GM21529 (cell line): ENCODE measurements at regions not wholly inside any gene's neighbourhood (a gene's known extent, or its start where the extent isn't known, plus 50 kb on each side); places are given as distances from the start of the nearest gene placed in this dataset.
"Not testable (repeated sequence)": the region's sequence is repeated elsewhere in the genome, so short reads cannot be mapped to it uniquely, and the experiment has no call there.

ENCODE experiments used
- ATAC-seq: cut with Tn5 transposase; IDR thresholded peaks from one replicate; pipeline ENCODE4 v1.9.1; 2021; ENCODE audit not compliant: unreplicated experiment

DNA sequence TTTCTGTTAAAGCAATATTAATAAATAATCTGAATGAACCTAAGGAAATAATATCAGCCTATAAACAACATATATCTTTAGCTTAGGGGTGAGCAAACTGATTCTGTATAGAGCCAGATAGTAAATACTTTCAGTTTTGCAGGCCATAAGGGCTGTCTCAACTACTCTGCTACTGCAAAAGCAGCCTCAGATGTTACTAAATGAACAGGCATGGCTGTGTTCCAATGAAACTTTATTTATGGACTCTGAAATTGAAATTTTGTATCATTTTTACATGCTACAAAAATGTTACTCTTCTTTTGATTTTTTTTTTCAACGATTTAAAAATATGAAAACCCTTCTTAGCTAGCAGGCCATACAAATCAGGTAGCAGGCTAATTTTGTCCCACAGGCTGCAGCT is 212.8 kb upstream of the PRICKLE2 start:
- ATAC-seq: no peak

DNA sequence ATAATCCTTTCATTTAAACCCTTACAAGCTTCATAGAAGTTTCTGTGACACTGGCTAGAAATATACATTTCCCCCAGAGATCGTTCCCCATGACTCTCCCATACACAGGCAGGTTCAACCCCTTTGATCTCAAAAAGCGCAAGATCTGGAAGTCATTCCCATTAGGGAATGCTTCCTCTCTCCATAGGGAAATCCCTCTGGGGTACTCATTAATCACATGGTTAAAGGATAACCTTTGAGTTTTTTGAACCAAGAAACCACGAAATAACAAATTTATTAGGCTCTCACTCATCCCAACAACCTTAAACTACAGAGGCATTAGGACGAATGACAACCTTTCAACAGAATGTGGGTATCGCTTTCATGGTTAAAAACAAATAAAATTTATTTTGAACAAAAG is 211.9 kb upstream of the PRICKLE2 start:
- ATAC-seq: no peak

DNA sequence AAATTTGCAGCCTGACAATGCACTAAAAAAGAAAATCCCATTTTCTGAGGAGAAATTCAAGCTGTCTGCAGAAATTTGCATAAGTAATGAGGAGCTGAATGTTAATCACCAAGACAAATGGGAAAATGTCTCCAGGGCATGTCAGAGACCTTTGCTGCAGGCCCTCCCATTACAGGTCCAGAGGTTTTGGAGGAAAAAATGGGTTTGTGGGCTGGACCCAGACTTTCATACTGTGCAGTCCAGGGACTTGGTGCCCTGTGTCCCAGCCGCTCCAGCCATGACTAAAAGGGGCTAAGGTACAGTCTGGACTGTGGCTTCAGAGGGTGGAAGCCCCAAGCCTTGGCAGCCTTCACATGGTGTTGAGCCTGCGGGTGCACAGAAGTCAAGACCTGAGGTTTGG is 209.8 kb upstream of the PRICKLE2 start:
- not testable (repeated sequence) for ATAC-seq

DNA sequence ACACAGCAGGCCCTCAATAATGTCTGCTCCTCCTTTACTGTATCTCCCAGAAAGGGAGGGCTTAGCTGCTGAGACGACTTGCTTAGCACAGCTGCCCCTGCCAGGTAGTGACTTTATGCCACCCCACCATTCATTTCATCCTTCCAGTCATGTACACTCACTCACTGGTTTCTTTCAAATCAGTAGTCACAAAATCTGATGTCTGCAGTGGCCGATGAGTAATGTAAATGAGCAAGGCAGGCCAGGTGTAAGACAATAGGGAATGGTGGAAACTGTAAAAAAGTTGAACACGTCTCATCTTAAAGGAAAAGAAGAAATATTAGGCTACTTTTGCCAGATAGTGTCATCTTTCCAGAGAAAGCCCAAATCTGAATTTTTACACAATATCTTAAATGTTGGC is 207.6 kb upstream of the PRICKLE2 start:
- ATAC-seq: no peak

DNA sequence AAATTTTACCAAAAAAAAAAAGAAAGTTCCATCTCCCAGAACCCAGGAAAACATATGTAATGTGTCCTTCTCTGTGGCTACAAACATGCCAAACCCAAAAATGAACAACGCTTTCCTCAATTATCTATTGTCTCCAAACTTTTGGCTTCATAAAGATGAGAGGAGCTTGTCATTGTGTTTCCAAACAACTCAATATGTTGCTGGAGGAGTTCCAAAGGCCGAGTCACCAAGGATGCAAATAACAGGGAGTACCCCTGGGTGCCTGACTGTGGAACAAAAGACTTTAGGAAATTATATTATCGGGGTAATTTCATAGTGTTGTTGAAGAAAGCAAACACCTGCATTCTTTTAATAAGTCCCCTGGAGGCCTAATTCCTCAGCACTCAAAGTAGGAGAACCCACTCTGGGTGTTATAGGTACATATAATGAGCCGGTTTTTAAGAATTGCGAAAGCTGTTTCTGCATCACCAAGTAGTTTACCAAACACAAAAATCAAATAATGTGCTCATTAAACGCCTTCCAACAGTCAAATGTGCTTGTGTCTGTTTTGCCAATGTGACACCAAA is 206.3 kb upstream of the PRICKLE2 start:
- no peak for ATAC-seq

DNA sequence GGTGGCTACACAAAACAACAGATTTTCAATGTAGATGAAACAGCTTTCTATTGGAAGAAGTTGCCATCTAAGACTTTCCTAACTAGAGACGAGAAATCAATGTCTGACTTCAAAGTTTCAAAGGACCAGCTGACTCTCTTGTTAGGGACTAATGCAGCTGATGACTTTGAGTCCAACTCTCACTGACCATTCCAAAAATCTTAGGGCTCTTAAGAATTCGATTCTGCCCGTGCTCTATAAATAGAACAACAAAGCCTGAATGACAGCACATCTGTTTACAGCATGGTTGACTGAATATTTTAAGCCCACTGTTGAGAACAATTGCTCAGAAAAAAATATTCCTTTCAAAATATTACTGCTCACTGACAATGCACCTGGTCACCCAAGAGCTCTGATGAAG is 202.4 kb upstream of the PRICKLE2 start:
- no peak for ATAC-seq

DNA sequence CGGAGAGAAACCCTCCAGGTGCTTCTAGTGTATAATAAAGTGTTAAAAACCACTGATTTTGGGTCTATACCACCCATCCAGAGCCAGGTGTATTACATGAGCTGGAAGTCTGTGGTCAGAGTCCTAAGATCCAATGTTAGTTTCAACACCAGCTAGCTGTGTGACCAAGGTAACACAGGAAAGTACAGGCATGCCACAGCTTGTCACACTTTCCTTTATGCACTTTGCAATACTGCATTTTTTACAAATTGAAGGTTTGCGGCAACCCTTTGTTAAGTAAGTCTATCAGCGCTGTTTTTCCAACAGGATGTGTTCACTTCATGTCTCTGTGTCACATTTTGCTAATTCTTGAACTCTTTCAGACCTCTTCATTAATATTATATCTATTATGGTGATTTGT is 201.3 kb upstream of the PRICKLE2 start:
- no peak for ATAC-seq

DNA sequence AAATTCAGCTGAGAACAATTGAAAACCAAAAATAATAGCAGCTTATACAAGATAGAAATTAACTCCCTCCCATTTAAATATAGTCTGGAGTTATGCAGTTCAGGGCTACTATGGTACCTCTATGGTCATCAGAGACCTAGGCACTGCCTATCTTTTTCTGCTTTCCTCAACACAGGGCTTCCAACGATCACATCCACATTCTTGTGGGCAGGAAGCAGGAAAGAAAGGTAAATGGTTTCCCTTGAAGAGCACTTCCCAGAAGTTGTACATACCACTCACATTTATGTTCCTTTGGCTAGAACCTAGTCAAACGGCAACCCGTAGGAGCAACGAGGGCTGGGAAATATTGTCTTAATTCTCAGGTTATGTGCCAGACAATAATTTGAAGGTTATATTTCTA is 197.7 kb upstream of the PRICKLE2 start:
- ATAC-seq: no peak

DNA sequence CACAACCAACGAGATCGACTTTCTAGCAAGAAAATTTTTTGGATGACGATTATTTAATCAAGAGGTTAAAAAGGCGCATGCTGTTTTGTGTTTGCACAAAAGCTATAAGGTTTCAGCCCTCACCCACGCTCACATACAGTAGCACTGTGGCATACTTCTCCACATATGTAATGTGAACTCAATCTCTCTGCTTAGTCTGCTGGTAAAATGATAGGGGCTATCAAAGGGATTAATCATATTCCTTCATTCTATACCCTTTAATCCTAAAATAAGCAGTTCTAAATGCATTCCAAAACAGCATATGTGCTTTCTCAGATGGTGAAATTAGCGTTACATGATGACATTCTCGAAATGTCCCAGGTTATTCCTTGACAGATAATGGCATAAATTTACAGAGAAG is 196.9 kb upstream of the PRICKLE2 start:
- no peak for ATAC-seq

DNA sequence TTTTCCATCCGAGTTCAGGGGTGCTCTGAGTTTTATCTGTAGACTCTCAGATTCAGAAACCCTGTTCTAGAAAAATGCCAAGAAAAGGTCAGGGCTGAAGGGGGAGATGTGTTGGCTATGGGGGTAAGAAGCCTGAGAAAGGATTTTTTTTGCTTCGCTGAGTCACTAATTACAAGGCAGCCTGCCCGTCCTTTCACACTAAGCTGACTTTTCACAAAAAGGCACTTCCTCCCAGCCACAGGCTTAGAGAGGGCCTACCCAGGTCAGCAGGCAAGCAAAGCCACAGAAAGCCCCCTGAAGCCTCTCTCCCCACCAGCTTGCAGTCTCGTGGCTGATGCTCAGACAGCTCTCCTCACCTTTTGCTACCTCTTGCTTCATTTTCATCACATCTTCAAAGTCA is 192.6 kb upstream of the PRICKLE2 start:
- ATAC-seq: peak; percentile 40

DNA sequence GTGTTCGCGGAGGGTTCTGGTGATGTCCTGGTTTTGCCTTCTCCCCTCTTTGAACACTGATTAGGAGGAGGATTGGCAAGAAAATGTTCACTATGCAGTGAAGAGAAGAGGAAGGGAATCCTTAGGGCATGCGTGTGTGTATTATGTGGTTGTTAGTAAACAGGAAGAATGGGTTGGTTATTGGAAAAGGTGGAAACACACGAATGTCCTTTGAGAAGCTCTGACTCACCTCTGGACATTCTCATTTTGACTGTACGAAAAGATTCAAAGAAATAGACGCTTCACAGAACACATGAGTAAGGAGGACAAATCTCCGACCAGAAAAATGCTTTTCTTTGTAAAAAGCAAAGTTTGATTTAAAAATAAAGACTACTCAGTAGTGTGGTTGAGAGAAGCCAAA is 188.8 kb upstream of the PRICKLE2 start:
- ATAC-seq: no peak

DNA sequence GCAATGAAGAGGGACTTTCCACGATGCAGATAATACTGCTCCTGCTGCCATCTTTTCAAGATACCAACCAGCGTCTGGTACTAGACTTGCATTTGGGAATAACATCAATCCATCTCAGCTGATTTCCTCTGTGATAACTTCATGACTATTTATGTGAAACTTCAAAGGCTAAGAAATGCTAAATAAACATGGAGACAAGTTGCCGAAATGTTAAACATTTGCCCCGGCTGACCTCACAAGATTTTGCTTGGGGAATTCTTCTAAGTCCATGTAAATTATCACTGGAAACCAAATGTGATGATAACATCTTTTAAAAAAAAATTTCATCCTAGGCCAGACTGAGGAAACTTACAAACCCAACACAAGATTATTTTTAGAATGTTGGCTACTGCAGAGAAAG is 185.8 kb upstream of the PRICKLE2 start:
- no peak for ATAC-seq

DNA sequence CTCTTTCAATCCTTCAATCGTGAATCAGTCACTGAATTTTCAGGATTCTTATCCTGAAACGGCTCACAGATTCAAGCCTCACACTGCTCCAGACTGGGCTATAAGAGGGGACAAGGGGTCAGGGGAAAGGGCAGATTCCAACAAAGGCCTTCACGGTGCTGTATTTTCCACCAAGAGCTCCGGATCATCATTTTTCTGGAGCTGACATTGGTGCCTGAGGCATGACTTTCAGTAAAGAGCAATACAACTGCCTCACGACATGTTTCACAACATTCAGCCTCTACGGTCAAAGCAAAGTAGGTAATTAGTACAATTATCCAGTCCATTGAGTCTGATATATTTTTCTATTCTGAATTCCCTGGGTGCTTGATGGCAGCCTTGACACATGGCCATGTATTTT is 185.0 kb upstream of the PRICKLE2 start:
- no peak for ATAC-seq

DNA sequence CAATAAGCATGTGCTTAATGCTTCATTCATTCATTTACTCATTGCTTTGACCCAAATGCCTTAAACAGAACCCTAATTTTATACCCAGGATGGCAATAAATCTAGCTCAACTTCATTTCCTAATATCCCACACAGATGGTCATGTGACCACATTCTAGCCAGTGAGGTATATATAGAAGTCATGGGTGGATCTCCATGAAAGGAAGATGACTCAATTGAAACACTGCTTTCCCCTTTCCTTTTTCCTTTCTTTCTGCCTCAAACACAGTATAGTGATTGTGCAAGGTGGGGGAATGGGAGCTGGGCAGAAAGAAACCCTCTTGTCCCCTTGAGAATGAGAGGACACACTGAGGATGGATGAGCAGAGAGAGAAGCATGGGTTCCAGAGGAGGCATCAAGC is 183.5 kb upstream of the PRICKLE2 start:
- no peak for ATAC-seq

DNA sequence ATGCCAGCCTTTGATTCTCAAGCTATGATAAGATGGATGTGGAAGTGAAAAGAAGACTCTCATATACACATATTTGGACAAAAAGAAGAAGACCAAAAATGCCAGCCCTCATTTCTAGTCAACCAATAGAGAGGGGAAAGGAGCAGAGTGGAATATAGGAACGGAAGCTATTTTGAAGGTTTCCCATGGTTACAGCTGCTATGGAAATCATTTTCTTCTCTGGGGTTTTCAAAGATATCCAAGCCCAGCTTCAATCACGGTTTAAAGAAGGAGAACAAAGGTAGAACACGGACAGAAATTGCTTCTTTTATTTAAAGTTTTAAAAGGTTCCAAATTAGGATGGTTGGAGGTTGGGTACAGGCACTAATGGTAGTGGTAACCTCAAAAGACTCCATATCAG is 181.0 kb upstream of the PRICKLE2 start:
- no peak for ATAC-seq

DNA sequence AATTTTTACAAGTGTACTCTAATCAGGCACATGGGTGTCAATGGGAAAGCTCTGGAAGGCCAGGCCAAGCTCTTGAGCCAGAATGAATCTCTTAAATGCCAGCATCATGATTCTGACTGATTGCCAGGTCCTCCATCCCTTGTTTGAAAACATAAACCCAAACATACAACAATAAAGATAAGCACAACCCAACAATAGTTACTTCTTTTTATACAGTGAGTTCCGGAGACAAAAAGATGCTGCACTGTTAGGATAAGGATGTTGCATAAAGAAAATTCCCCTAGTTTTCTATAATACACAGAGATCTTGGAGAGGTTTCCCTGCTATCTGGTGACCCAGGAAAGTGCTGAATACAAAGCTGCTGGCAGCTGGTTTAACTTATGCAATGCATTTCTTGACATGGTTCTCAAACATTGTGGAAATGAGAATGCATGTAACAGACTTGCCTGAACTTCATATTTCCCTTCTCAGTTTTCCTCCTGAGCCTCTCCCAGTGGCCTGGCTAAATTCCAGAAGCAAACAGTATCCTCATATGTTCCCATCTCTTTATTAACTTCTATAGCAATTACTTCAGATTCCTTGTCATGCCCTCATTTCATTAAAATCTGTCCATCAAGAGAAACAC is 180.1 kb upstream of the PRICKLE2 start:
- no peak for ATAC-seq

DNA sequence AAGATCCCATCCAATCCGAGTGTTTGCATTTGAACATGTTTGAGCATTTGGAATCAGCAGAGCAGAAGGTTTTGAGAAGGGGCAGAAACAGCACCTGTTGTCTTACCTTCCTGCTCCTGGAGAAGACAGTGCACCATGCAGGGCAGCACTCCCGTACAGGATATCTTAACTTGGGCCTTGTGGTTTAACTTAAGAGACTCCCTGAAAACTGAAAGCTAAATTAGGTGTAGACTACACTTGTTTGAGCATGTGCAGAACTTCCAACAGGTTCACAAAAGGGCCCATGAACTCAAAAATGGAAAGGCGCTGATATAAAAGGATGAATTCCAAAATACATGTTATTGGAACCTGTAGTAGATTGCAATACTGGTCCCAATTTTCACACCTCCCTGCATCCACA is 175.4 kb upstream of the PRICKLE2 start:
- no peak for ATAC-seq

DNA sequence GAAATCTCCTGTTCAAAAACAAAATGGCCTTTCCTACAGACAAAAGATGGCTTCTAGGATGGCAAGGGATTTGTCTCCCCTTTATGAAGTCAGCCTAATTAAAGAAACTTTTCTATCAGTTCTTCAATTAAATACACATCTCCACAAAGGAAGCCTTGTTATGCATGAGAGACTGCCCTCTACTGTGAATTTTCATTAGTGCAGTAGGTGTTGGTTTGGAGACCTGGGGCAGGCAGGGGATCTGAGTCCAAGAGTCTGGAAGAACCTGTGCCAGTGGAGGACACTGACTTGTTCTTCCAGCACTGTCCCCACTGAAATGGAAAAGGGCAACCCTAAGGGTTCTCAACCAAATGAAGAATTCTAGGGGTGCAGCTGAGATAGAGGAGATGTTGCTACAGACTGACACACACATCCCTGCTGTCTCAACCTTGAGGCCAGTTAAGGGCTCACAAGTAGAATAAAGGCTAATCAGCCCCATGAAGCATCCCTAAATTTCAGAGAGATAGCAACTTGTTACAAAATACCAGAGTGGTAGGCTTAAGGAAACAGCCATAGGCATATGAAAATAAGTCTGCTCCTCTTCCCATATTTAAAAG is 174.0 kb upstream of the PRICKLE2 start:
- ATAC-seq: peak; percentile 78

DNA sequence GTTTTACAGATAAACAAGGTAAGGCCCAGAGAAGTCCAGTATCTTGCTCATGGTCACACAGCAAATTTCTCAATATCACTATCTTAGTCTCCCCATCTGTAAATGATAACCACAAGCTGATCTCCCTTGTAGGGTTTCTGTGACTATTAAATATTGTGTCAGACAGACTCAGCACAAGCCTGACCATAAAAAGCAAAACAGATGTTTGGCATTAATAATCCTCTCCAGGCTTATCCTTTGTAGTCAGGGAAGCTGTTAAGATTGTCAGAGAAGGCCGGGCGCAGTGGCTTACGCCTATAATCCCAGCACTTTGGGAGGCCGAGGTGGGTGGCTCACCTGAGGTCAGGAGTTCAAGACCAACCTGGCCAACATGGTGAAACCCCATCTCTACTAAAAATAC is 173.2 kb upstream of the PRICKLE2 start:
- no peak for ATAC-seq

DNA sequence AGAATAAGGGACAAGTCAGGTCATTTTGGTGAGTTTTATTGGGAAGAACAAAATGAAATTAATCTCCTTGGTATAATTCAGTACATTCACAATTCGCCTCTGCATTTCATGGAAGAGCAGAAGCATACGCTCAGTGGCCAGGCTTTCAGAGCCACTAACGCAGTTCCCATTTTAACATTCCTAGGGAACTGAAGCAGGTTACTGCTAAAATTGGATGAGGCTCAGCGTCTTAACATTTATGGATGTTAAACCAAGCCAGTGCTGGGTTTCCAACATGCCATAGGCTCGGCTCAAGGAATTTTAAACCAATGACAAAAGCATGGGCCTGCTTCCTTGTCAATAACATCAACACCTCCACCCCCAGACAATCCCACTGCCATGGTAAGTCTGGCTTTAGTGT is 172.7 kb upstream of the PRICKLE2 start:
- no peak for ATAC-seq

DNA sequence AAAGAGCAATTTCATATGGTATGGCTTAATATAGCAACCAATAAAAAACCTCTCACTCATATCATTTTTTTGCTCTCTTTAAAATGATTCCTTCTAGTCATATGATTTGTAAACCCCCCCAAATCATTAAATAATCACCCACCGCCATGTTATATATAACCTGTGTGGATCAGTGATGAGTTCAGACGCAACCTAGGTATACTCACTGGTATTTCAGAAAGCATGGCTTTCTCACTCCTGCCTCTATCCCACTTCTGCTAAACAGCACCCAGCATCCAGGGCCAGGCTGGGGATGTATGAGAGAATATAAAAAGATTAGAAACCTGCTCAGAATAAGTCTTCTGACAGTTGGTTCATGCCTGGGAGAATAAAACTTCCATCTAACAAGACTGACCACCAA is 172.3 kb upstream of the PRICKLE2 start:
- no peak for ATAC-seq

DNA sequence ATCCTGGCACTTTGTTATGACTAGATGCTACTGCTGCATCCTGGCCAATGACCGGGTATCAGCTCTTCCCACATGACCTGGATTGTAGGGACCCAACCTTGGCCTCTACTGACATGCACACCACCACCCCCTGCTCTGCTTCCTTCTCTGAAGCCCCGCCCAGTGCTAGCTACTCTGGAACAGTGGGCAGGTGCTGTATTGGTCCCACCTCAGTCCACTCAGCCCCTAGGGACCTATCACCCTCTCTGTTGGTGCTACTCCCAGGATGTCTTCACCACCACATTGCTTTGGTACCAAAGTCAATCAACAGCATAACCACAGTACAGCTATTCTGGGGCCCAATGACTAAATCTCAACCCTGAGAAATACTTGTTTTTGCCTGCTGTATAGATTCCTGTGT is 170.2 kb upstream of the PRICKLE2 start:
- ATAC-seq: no peak

DNA sequence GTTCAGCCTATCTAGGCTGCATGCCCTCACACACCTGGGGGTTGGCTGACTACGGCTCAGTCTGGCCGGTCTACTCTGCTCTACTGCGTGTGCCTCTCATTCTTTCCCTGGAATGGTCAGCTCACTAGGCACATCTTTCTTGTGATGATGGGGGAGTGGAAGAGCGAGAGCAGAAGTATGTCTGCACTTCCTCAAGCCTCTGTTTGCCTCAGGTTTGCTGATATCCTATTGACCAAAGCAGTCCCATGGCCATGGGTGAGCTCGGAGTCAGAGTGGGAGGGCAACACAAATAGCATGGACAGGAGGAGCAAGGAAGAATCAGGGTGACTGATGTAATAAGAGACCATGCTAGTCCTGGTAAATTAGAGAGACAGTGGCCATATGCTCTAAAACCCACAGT is 167.9 kb upstream of the PRICKLE2 start:
- no peak for ATAC-seq
